ENCODE measurements at regions not wholly inside any gene's neighbourhood (a gene's known extent, or its start where the extent isn't known, plus 50 kb on each side); places are given as distances from the start of the nearest gene placed in this dataset.

GRCh38 chr12:105874121-105874520, 264.6 kb downstream of the NUAK1 start:
- no TSS peak for BruUV-seq (replicated peaks)
- H3K4me3 ChIP-seq (replicated peaks in 1 of 2; ENCODE audit: low read depth in 1 of 2, low read length in 2 of 2): no peak overlapping the region
- no peak for DNase-seq (ENCODE audit: low read depth, low spot score)
- H3K4me2 ChIP-seq (ENCODE audit: low read length): no peak overlapping the region
- H3K79me2 ChIP-seq (ENCODE audit: insufficient read depth, low read length): no peaks in the 10 kb centered on the region
- 0 out of 2 replicates have a peak, but pooled peaks cover 6% of the 10 kb centered on the region for H3K27me3 ChIP-seq (ENCODE audit: insufficient read depth, low read length)
- TF ChIP-seq SIN3A (IDR thresholded peaks at IDR 0.05; ENCODE audit: low read depth) (no peak), ZBTB33 (IDR thresholded peaks at IDR 0.05; ENCODE audit: extremely low read depth, insufficient replicate concordance, low read length) (no peak), SP1 (IDR thresholded peaks at IDR 0.05; ENCODE audit: low read depth) (no peak), SRF (IDR thresholded peaks at IDR 0.05; ENCODE audit: low read depth) (no peak), EGR1 (IDR thresholded peaks at IDR 0.05; ENCODE audit: low read depth) (no peak), CEBPB (IDR thresholded peaks at IDR 0.05; ENCODE audit: low read depth) (no peak), TCF7L2 (IDR thresholded peaks at IDR 0.05; ENCODE audit: borderline replicate concordance, extremely low read depth, insufficient read depth, insufficient read length) (no peak), POLR2AphosphoS5 (IDR thresholded peaks at IDR 0.05; ENCODE audit: low read depth, low read length) (no peak), ZNF274 (IDR thresholded peaks at IDR 0.05; ENCODE audit: low read depth, low read length) (no peak), POLR2A (IDR thresholded peaks at IDR 0.05; ENCODE audit: borderline replicate concordance, extremely low read depth, insufficient read depth, insufficient read length) (no peak), CBX3 (IDR thresholded peaks at IDR 0.05; ENCODE audit: low read depth) (no peak), CTCF (IDR thresholded peaks at IDR 0.05 in 2 of 3, conservative IDR thresholded peaks at IDR 0.05 in 1 of 3; ENCODE audit: borderline replicate concordance in 1 of 3, insufficient read depth in 1 of 3, low read depth in 2 of 3, low read length in 2 of 3) (no peak), EZH2 (IDR thresholded peaks at IDR 0.05) (no peak)
- intact Hi-C loops (cut with micrococcal nuclease): no loop called here
- H4K20me1 ChIP-seq (ENCODE audit: insufficient read depth): no peaks in the 10 kb centered on the region
- H3K9me2 ChIP-seq (ENCODE audit: insufficient read depth): no peaks in the 10 kb centered on the region
- RAD21 ChIA-PET (ENCODE audit: low non-redundant PET in 1 of 2, low total read pairs in 2 of 2, uncharacterized antibody in 2 of 2, unreplicated experiment in 2 of 2): no interaction called here
- no peaks in the 10 kb centered on the region for H3K9me3 ChIP-seq (ENCODE audit: control insufficient read depth in 1 of 2, insufficient read depth in 1 of 2, low read depth in 1 of 2, low read length in 2 of 2)
- POLR2A ChIA-PET: no interaction called here
- H3K36me3 ChIP-seq (ENCODE audit: control insufficient read depth in 1 of 2, insufficient read depth in 2 of 2, low read length in 2 of 2): no peaks in the 10 kb centered on the region
- H3K4me1 ChIP-seq (ENCODE audit: control insufficient read depth in 1 of 2, insufficient read depth in 2 of 2, low read length in 2 of 2): no peaks in the 10 kb centered on the region
- CTCF ChIA-PET: no interaction called here
- ATAC-seq: no peak
- no peak overlapping the region for H3K9ac ChIP-seq (ENCODE audit: low read length)
- no peak overlapping the region for H3K27ac ChIP-seq (ENCODE audit: low read depth, low read length)
- H2AFZ ChIP-seq (ENCODE audit: low read depth, low read length, poor library complexity, severe bottlenecking): no peak overlapping the region
